ENCODE measurements at regions not wholly inside any gene's neighbourhood (a gene's known extent, or its start where the extent isn't known, plus 50 kb on each side); places are given as distances from the start of the nearest gene placed in this dataset.

DNA sequence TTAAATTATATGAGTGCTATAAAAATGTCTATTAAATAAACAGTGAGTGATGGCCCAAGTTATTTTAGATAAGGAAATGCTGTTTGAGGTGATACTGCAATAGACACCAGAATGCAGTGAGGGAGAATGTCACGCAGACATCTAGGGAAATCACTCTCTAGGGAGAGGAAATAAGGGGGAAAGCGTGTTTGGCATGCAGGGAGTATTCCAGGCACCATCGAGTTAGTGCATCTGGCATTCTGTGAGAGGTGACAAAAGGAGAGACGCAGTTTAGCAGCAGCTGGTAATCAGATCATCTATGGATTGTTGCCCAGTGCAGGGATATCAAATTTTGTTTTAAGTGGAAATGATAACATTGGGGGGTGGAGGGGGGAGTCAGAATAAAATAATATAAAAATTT, 175.4 kb upstream of the NETO1 start:
- ATAC-seq (no peak), DNase-seq (no peak)
- Histone ChIP-seq H3K27ac (no peak overlapping the region), H3K9me3 (no peaks in the 10 kb centered on the region), H3K4me1 (no peaks in the 10 kb centered on the region), H3K4me3 (no peak overlapping the region), H3K36me3 (ENCODE audit: insufficient read depth in 1 of 2, low read depth in 1 of 2) (no peaks in the 10 kb centered on the region), H3K27me3 (ENCODE audit: insufficient read depth in 3 of 3, low read length in 2 of 3) (no peaks in the 10 kb centered on the region)
- TF ChIP-seq, protein P1, sequence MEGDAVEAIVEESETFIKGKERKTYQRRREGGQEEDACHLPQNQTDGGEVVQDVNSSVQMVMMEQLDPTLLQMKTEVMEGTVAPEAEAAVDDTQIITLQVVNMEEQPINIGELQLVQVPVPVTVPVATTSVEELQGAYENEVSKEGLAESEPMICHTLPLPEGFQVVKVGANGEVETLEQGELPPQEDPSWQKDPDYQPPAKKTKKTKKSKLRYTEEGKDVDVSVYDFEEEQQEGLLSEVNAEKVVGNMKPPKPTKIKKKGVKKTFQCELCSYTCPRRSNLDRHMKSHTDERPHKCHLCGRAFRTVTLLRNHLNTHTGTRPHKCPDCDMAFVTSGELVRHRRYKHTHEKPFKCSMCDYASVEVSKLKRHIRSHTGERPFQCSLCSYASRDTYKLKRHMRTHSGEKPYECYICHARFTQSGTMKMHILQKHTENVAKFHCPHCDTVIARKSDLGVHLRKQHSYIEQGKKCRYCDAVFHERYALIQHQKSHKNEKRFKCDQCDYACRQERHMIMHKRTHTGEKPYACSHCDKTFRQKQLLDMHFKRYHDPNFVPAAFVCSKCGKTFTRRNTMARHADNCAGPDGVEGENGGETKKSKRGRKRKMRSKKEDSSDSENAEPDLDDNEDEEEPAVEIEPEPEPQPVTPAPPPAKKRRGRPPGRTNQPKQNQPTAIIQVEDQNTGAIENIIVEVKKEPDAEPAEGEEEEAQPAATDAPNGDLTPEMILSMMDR (IDR thresholded peaks at IDR 0.05): no peak
- WGBS, 3 donors: 4 to 8% (median 6%) methylated on average over 4 of the region's 4 CpGs
- intact Hi-C loops (cut with DNase I): no loop called here

DNA sequence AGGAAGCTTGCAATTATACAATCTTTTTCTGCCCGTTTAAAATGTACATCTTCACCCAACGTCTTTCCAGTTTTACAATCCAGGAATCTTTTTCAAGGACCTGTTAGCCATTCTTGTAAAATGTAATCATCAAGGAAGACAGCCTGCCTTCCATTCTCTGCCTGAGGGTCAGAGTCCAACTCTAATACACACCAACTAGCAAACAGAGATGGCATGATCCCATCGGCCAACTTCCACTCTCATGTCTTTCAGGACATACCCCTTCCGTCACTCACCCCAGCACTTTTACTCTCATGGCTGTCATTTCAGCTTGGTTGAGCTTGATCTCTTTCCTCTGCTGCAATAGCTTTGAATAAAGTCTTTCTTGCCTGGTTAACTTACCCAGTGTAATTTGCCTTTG, 172.5 kb upstream of the NETO1 start:
- H3K4me1 ChIP-seq: no peaks in the 10 kb centered on the region
- no peaks in the 10 kb centered on the region for H3K36me3 ChIP-seq (ENCODE audit: insufficient read depth in 1 of 2, low read depth in 1 of 2)
- no peak overlapping the region for H3K4me3 ChIP-seq
- no peaks in the 10 kb centered on the region for H3K27me3 ChIP-seq (ENCODE audit: insufficient read depth in 3 of 3, low read length in 2 of 3)
- ATAC-seq (no peak), DNase-seq (no peak)
- intact Hi-C loops (cut with DNase I): no loop called here
- H3K27ac ChIP-seq: no peak overlapping the region
- TF ChIP-seq, protein P1 (IDR thresholded peaks at IDR 0.05): no peak
- H3K9me3 ChIP-seq: no peaks in the 10 kb centered on the region
- WGBS, 3 donors: 79 to 90% (median 81%) methylated on average over 4 of the region's 4 CpGs

DNA sequence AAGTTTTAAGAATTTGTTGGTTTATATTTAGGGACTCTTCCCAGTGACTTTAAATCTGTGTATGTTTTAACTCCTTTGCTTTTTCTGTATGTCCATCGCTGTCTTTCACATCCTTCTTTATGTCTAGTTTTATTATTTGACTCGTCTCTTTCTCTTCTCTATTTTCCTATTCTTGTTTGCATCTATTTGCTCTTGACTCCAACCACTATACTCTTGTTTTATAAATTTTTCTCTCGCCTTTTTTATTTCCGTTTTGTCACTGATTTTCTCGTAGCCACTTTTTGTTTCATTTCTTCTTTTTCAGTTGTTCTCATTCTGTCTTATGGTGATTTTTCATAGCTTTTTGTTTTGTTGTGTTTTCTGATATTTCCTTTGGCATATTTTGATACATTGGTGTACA, 170.5 kb upstream of the NETO1 start:
- Histone ChIP-seq H3K9me3 (no peaks in the 10 kb centered on the region), H3K4me1 (no peaks in the 10 kb centered on the region), H3K27me3 (ENCODE audit: insufficient read depth in 3 of 3, low read length in 2 of 3) (no peaks in the 10 kb centered on the region), H3K4me3 (no peak overlapping the region), H3K36me3 (ENCODE audit: insufficient read depth in 1 of 2, low read depth in 1 of 2) (no peaks in the 10 kb centered on the region), H3K27ac (no peak overlapping the region)
- DNase-seq: no peak
- intact Hi-C loops (cut with DNase I): no loop called here
- WGBS, 3 donors: 83 to 89% (median 89%) methylated on average over 5 of the region's 5 CpGs
- TF ChIP-seq, protein P1 (IDR thresholded peaks at IDR 0.05): no peak
- no peak for ATAC-seq

DNA sequence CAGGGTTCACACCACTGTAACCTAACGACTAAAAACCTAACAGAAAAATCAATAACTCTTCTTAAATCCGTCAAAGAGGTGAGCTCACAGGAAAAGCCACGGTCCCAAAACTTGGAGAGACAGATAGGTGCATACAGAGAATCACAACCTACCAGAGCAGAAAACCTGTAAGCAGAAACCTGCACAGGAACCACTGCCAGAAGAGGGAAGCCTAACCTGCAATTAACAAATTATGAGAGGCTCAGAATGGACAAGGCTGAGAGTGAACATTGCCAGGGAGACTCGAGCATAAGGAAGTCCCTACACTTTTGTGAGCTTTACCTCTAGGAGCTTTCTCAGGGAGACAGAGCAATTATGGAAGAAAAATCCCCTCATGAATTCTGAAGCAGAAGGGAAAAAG, 156.2 kb upstream of the NETO1 start:
- H3K4me1 ChIP-seq: no peaks in the 10 kb centered on the region
- DNase-seq: no peak
- 49 to 60% (median 56%) methylated on average over 4 of the region's 4 CpGs for WGBS, 3 donors
- TF ChIP-seq, protein P1 (IDR thresholded peaks at IDR 0.05): no peak
- H3K9me3 ChIP-seq: no peaks in the 10 kb centered on the region
- no peak for ATAC-seq
- intact Hi-C loops (cut with DNase I): no loop called here
- H3K4me3 ChIP-seq: no peak overlapping the region
- no peaks in the 10 kb centered on the region for H3K27me3 ChIP-seq (ENCODE audit: insufficient read depth in 3 of 3, low read length in 2 of 3)
- H3K27ac ChIP-seq: no peak overlapping the region
- no peaks in the 10 kb centered on the region for H3K36me3 ChIP-seq (ENCODE audit: insufficient read depth in 1 of 2, low read depth in 1 of 2)

DNA sequence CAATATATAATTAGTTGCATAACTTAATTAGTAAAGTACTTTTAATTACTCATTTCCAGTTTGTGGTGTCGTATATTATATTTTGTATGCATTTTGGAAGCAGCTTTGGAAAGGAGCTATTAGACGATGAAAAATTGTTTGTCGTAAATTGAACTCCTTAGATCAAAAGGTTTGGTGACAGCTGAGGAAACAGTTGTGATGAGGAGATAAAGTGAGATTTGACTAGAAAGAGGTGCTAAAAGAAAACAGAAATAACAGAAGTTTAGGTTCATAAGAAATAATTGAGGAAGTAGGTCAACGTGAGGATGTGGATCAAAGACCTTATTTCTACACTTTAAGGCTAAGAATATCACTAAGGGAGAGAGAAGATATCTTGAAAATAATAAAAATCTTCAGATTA, 141.9 kb upstream of the NETO1 start:
- TF ChIP-seq, protein P1 (IDR thresholded peaks at IDR 0.05): no peak
- intact Hi-C loops (cut with DNase I): no loop called here
- ATAC-seq (no peak), DNase-seq (no peak)
- no peak overlapping the region for H3K4me3 ChIP-seq
- H3K4me1 ChIP-seq: no peaks in the 10 kb centered on the region
- WGBS, 3 donors: 30 to 37% (median 31%) methylated on average over 4 of the region's 4 CpGs
- H3K27me3 ChIP-seq (ENCODE audit: insufficient read depth in 3 of 3, low read length in 2 of 3): no peaks in the 10 kb centered on the region
- H3K36me3 ChIP-seq (ENCODE audit: insufficient read depth in 1 of 2, low read depth in 1 of 2): no peaks in the 10 kb centered on the region
- no peak overlapping the region for H3K27ac ChIP-seq
- no peaks in the 10 kb centered on the region for H3K9me3 ChIP-seq
